ENCODE measurements at regions not wholly inside any gene's neighbourhood (a gene's known extent, or its start where the extent isn't known, plus 50 kb on each side); places are given as distances from the start of the nearest gene placed in this dataset.
"Not testable (repeated sequence)": the region's sequence is repeated elsewhere in the genome, so short reads cannot be mapped to it uniquely, and the experiment has no call there.

DNA sequence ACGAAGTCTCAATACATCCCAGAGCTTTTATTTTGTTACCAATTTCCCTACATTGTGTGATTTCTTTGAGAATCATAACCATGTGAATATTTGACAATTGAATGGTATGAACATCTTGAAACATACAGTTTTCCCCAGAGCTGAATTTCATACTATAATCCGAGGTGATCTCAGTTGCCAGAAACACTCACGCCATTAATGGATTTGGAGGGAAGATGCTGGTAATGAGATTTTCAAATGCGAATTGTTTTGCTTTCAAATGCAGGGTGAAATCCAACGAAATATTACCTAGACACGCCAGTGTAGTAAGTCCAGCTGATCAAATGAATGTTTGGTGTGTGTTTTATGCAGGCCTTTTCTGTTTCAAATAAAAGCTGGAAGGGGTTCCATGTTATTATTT, 277.8 kb upstream of the CDH5 start:
- no peak overlapping the region for H3K27ac Mint-ChIP-seq (ENCODE audit: unreplicated experiment)
- no peak overlapping the region for H3K4me3 Mint-ChIP-seq
- H3K36me3 Mint-ChIP-seq (ENCODE audit: low read depth) = no peaks in the 10 kb centered on the region
- H3K4me1 Mint-ChIP-seq = no peaks in the 10 kb centered on the region
- H3K27me3 Mint-ChIP-seq (ENCODE audit: low read depth) = no peaks in the 10 kb centered on the region
- no peaks in the 10 kb centered on the region for H3K9me3 Mint-ChIP-seq
- TF ChIP-seq CTCF (conservative IDR thresholded peaks at IDR 0.05) = no peak
- DNase-seq (ENCODE audit: low read depth, low spot score) = no peak

DNA sequence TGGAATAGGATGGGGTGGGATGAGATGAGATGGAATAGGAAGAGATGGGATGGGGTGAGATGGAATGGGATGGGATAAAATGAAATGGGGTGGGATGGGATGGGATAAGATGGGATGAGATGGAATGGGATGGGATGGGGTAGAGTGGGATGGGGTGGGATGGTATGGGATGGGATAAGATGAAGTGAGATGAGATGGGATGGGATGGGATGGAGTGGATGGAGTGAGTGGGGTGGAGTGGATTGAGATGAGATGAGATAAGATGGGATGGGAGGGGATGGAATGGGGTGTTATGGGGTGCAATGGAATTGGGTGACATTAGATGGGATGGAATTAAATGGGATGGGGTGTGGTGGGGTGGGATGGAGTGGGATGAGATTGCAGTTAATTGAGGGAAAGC, 279.2 kb upstream of the CDH5 start:
- Mint-ChIP-seq H3K9me3 (no peaks in the 10 kb centered on the region), H3K27ac (ENCODE audit: unreplicated experiment) (no peak overlapping the region), H3K4me1 (no peaks in the 10 kb centered on the region), H3K36me3 (ENCODE audit: low read depth) (no peaks in the 10 kb centered on the region), H3K4me3 (no peak overlapping the region), H3K27me3 (ENCODE audit: low read depth) (no peaks in the 10 kb centered on the region)
- TF ChIP-seq CTCF (conservative IDR thresholded peaks at IDR 0.05) = no peak
- no peak for DNase-seq (ENCODE audit: low read depth, low spot score)

GRCh38 chr16:66085651-66086050, 280.8 kb upstream of the CDH5 start:
- H3K9me3 Mint-ChIP-seq = no peaks in the 10 kb centered on the region
- no peak overlapping the region for H3K4me3 Mint-ChIP-seq
- TF ChIP-seq CTCF (conservative IDR thresholded peaks at IDR 0.05) = no peak
- H3K36me3 Mint-ChIP-seq (ENCODE audit: low read depth) = no peaks in the 10 kb centered on the region
- no peaks in the 10 kb centered on the region for H3K27me3 Mint-ChIP-seq (ENCODE audit: low read depth)
- no peak for DNase-seq (ENCODE audit: low read depth, low spot score)
- no peak overlapping the region for H3K27ac Mint-ChIP-seq (ENCODE audit: unreplicated experiment)
- no peaks in the 10 kb centered on the region for H3K4me1 Mint-ChIP-seq

DNA sequence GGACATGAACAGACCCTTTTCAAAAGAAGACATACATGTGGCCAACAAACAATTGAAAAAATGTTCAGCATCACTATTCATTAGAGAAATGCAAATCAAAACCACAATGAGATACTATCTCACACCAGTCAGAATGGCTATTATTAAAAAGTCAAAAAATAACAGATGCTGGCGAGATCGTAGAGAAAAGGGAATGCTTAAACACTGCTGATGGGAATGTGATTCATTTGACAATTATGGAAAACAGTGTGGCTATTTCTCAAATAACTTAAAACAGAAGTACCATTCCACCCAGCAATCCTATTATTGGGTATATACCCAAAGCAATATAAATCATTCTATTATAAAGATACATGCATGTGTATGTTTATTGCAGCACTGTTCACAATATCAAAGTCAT, 281.8 kb upstream of the CDH5 start:
- not testable (repeated sequence) for H3K36me3 Mint-ChIP-seq (ENCODE audit: low read depth); H3K9me3 Mint-ChIP-seq; DNase-seq (ENCODE audit: low read depth, low spot score); H3K27ac Mint-ChIP-seq (ENCODE audit: unreplicated experiment); H3K4me1 Mint-ChIP-seq; H3K4me3 Mint-ChIP-seq; H3K27me3 Mint-ChIP-seq (ENCODE audit: low read depth)

GRCh38 chr16:66084306-66084705, 282.2 kb upstream of the CDH5 start:
- no peak overlapping the region for H3K4me3 Mint-ChIP-seq
- H3K4me1 Mint-ChIP-seq = no peaks in the 10 kb centered on the region
- H3K36me3 Mint-ChIP-seq (ENCODE audit: low read depth) = no peaks in the 10 kb centered on the region
- H3K27ac Mint-ChIP-seq (ENCODE audit: unreplicated experiment) = no peak overlapping the region
- no peaks in the 10 kb centered on the region for H3K27me3 Mint-ChIP-seq (ENCODE audit: low read depth)
- no peaks in the 10 kb centered on the region for H3K9me3 Mint-ChIP-seq
- DNase-seq (ENCODE audit: low read depth, low spot score) = no peak
- no peak for TF ChIP-seq CTCF (conservative IDR thresholded peaks at IDR 0.05)

DNA sequence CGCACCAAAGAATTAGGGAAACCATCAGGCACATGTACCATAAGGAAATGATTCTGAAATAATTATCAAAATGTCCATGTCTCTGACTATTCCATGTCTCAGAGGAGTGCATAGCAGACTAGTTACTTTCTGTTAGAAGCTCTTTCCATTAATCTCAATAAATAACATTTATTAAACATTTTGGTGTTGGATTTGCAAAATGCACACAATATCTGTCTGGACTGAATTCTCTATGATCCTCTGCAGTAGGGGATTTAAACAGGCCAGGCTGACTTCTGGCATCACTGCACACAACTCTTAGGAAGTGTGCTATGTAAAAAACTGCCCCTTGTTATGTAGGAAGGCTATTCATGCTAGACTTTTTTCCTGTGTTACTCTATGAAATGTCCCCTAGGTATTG, 283.3 kb upstream of the CDH5 start:
- H3K27me3 Mint-ChIP-seq (ENCODE audit: low read depth) = peaks cover 4% of the 10 kb centered on the region
- H3K9me3 Mint-ChIP-seq = peaks cover 4% of the 10 kb centered on the region
- no peaks in the 10 kb centered on the region for H3K36me3 Mint-ChIP-seq (ENCODE audit: low read depth)
- DNase-seq (ENCODE audit: low read depth, low spot score) = no peak
- no peaks in the 10 kb centered on the region for H3K4me1 Mint-ChIP-seq
- no peak overlapping the region for H3K27ac Mint-ChIP-seq (ENCODE audit: unreplicated experiment)
- no peak overlapping the region for H3K4me3 Mint-ChIP-seq
- TF ChIP-seq CTCF (conservative IDR thresholded peaks at IDR 0.05) = no peak
